ENCODE measurements at regions not wholly inside any gene's neighbourhood (a gene's known extent, or its start where the extent isn't known, plus 50 kb on each side); places are given as distances from the start of the nearest gene placed in this dataset.

DNA sequence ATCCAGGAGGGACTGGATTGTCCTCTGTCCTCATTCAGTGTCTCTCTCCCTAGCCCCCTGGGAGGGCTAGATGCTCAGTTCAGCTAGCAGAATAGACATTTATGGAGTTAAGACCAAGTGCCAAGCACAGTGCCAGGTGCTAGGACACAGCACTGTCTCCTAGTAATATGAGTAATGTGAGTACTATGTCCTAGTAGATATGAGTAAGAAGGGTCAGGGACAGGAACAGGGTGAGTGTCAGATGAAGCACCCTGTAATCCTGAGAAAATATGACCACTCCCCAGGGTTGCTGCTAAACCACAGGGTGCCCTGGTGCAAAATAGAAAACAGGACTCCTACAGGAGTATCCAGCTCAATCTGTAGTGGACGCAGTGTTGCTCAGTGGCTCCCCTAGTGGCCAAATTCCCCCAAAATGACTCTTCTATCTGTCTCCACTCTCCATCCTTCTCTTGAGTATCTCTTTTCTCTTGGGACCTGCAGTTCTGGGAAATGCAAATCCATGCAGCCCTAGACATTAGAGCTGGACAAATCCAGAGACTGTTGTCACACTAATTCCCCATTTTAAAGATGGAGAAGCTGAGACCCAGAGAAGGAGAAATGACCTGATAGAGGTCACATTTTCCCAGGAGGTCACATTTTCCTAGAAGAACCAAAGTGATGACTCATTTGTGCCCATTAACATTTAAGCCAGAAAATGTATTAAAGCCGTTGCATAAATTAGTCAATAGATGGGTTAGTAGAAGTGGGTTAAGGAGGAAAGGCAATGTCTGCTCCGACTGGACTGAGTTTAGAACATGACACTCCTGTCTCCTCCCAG is 214.3 kb downstream of the NXPE2 start:
- TF ChIP-seq, protein P1, sequence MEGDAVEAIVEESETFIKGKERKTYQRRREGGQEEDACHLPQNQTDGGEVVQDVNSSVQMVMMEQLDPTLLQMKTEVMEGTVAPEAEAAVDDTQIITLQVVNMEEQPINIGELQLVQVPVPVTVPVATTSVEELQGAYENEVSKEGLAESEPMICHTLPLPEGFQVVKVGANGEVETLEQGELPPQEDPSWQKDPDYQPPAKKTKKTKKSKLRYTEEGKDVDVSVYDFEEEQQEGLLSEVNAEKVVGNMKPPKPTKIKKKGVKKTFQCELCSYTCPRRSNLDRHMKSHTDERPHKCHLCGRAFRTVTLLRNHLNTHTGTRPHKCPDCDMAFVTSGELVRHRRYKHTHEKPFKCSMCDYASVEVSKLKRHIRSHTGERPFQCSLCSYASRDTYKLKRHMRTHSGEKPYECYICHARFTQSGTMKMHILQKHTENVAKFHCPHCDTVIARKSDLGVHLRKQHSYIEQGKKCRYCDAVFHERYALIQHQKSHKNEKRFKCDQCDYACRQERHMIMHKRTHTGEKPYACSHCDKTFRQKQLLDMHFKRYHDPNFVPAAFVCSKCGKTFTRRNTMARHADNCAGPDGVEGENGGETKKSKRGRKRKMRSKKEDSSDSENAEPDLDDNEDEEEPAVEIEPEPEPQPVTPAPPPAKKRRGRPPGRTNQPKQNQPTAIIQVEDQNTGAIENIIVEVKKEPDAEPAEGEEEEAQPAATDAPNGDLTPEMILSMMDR (IDR thresholded peaks at IDR 0.05): peak in 2 of 6 experiments; percentile 6 to 10
- TF ChIP-seq POLR2AphosphoS5 (IDR thresholded peaks at IDR 0.05) (no peak), EP300 (IDR thresholded peaks at IDR 0.05) (no peak), POLR2A (IDR thresholded peaks at IDR 0.05) (no peak)

Data from upper lobe of left lung (tissue), 4 donors.